HUES6 (cell line): ENCODE measurements at regions not wholly inside any gene's neighbourhood (a gene's known extent, or its start where the extent isn't known, plus 50 kb on each side); places are given as distances from the start of the nearest gene placed in this dataset.

ENCODE experiments used
- H3K27ac ChIP-seq: 2 replicates; pipeline ENCODE4 v1.7.0; 2013; ENCODE audit warnings: low read depth, mild to moderate bottlenecking, low read length, inconsistent platforms
- H3K27me3 ChIP-seq: 2 replicates; pipeline ENCODE4 v1.6.1; 2013; ENCODE audit warnings: low read length; ENCODE audit not compliant: control insufficient read depth, insufficient read depth
- H3K36me3 ChIP-seq: 2 replicates; pipeline ENCODE4 v1.6.1; 2013; ENCODE audit warnings: low read length; ENCODE audit not compliant: control insufficient read depth, insufficient read depth
- H3K4me1 ChIP-seq: 2 replicates; pipeline ENCODE4 v1.6.1; 2013; ENCODE audit warnings: low read length; ENCODE audit not compliant: control insufficient read depth, insufficient read depth
- H3K4me3 ChIP-seq: 2 replicates; pipeline ENCODE4 v1.5.1; 2013; ENCODE audit warnings: low read depth, low read length
- H3K9ac ChIP-seq: one replicate; pipeline ENCODE4 v1.6.1; 2013; ENCODE audit warnings: mild to moderate bottlenecking, low read length
- H3K9me3 ChIP-seq: 2 replicates; pipeline ENCODE4 v1.6.1; 2013; ENCODE audit warnings: low read depth, low read length; ENCODE audit not compliant: control insufficient read depth, insufficient read depth

GRCh38 chr13:73517766-73518165 lies 459.0 kb downstream of the KLF5 start:
- Histone ChIP-seq H3K9me3 (no peaks in the 10 kb centered on the region), H3K9ac (no peak overlapping the region), H3K4me1 (peaks cover 29% of the 10 kb centered on the region), H3K27me3 (no peaks in the 10 kb centered on the region), H3K27ac (no peak overlapping the region), H3K4me3 (no peak overlapping the region), H3K36me3 (no peaks in the 10 kb centered on the region)

GRCh38 chr13:73516731-73517130 lies 457.9 kb downstream of the KLF5 start:
- H3K27me3 ChIP-seq = no peaks in the 10 kb centered on the region
- no peak overlapping the region for H3K4me3 ChIP-seq
- no peak overlapping the region for H3K27ac ChIP-seq
- H3K4me1 ChIP-seq = peaks cover 29% of the 10 kb centered on the region
- no peak overlapping the region for H3K9ac ChIP-seq
- H3K36me3 ChIP-seq = no peaks in the 10 kb centered on the region
- no peaks in the 10 kb centered on the region for H3K9me3 ChIP-seq

- Histone ChIP-seq H3K4me1 (peaks cover 18% of the 10 kb centered on the region; the same call in 1 of the 2 replicates), H3K36me3 (no peaks in the 10 kb centered on the region), H3K4me3 (no peak overlapping the region), H3K27me3 (no peaks in the 10 kb centered on the region), H3K27ac (no peak overlapping the region), H3K9me3 (no peaks in the 10 kb centered on the region), H3K9ac (no peak overlapping the region)
These were observed 455.4 kb downstream of the KLF5 start for GRCh38 chr13:73514208-73514607.

DNA sequence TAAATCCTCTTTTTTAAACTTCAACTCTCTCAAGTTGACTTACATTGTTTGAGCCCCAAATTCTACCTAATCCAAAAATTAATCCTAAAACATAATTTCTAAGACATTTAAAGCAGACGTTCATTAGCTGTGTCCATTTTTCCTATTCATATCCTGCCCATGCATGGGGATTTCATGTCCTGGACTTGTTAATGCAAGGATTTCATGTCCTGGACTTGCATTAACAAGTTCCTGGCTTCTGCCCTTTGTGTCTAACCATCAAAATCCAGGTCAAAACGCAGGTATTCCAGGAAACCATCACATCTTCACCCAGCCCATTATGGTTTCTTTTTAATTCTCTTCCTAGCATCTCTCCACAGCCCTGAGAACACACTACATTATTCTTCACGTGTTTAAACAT lies 454.9 kb downstream of the KLF5 start:
- no peak overlapping the region for H3K27ac ChIP-seq
- H3K9ac ChIP-seq = no peak overlapping the region
- peaks cover 17% of the 10 kb centered on the region; the same call in 1 of the 2 replicates for H3K4me1 ChIP-seq
- no peaks in the 10 kb centered on the region for H3K27me3 ChIP-seq
- H3K4me3 ChIP-seq = no peak overlapping the region
- no peaks in the 10 kb centered on the region for H3K36me3 ChIP-seq
- H3K9me3 ChIP-seq = no peaks in the 10 kb centered on the region

DNA sequence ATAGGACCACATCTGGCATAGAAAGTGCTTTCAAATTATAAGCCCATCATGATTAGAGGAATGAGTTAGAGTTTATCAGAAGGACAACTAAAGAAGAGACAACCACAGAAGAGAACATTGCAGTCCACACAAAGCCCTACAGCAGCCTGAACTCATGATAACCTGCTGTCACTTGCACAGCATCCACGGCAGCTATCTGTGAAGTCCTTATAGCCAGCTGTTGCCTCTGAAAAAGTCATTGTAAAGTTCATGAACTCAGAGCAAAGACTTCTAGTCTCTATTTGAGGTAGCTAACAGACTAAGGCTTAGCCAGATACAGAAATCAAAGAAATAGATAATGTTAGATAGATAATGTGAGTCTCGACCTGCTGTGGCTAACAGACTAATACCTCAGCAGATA lies 450.0 kb downstream of the KLF5 start:
- Histone ChIP-seq H3K27me3 (no peaks in the 10 kb centered on the region), H3K36me3 (no peaks in the 10 kb centered on the region), H3K9me3 (no peaks in the 10 kb centered on the region), H3K9ac (no peak overlapping the region), H3K27ac (no peak overlapping the region), H3K4me1 (no peaks in the 10 kb centered on the region), H3K4me3 (no peak overlapping the region)

DNA sequence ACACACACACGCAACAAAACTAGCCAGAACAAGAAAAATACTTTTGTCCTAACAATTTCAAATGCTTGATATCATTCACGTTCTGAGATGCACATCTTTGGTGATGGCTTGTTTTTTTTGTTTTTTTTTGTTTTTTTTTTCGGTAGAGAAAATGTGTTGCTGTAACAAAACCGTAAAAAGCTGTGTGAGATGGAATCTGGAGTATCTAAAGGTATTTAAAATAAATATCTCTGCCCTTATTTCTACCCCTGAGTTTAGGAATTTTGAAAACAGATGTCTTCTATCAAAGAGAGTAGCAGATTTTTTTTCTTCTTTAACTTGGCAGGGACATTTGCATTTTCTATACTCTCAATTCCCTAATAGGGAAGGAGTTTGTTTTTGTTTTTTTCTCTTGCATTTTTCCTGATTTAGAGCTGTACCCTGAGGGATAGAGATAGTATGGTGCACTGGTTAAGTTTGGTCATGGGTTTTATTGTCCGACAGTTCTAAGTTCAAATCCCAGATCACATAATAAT lies 446.6 kb downstream of the KLF5 start:
- Histone ChIP-seq H3K4me3 (no peak overlapping the region), H3K27ac (no peak overlapping the region), H3K27me3 (no peaks in the 10 kb centered on the region), H3K9ac (no peak overlapping the region), H3K36me3 (no peaks in the 10 kb centered on the region), H3K9me3 (no peaks in the 10 kb centered on the region), H3K4me1 (no peaks in the 10 kb centered on the region)

DNA sequence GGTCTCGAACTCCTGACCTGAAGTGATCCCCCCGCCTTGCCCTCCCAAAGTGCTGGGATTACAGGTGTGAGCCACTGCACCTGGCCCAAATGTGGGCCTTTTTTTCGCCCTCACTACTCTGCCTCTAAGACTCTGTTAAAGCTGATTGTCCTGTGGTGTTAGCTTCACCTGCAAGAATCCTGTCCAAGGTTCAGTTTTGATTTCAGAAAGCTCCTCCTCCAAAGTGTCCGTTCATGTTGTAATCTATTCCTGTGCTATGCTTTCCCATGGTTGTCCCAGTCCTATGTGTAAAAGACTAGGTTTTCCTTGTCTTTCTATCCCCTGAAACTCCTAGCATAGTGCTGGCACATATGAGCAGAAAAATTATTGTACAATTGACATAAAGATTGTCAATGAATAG lies 440.9 kb downstream of the KLF5 start:
- Histone ChIP-seq H3K27me3 (no peaks in the 10 kb centered on the region), H3K27ac (no peak overlapping the region), H3K9me3 (no peaks in the 10 kb centered on the region), H3K4me1 (no peaks in the 10 kb centered on the region), H3K36me3 (no peaks in the 10 kb centered on the region), H3K4me3 (no peak overlapping the region), H3K9ac (no peak overlapping the region)

GRCh38 chr13:73497430-73497829 lies 438.6 kb downstream of the KLF5 start:
- Histone ChIP-seq H3K36me3 (no peaks in the 10 kb centered on the region), H3K27ac (no peak overlapping the region), H3K27me3 (no peaks in the 10 kb centered on the region), H3K9ac (no peak overlapping the region), H3K4me3 (no peak overlapping the region), H3K9me3 (no peaks in the 10 kb centered on the region), H3K4me1 (no peaks in the 10 kb centered on the region)

DNA sequence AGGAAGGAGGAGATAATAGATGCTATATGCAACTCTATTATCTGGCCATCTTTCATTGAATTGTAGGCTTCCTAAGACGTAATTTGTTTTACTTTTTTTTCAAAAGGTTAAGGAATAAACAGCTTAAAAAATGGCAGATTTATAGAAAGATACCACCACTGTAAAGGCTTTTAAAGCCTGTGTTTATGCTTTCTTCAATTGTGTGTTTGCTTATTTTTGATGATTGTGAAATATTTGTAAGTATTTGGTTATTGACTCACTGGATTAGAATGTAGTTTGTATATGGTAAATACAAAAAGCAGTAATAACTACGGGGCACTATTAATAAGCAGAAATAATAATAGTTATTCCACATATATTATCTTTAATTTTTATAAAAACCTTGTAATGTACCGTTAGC lies 437.9 kb downstream of the KLF5 start:
- Histone ChIP-seq H3K36me3 (no peaks in the 10 kb centered on the region), H3K4me1 (no peaks in the 10 kb centered on the region), H3K27ac (no peak overlapping the region), H3K9ac (no peak overlapping the region), H3K4me3 (no peak overlapping the region), H3K27me3 (no peaks in the 10 kb centered on the region), H3K9me3 (no peaks in the 10 kb centered on the region)

DNA sequence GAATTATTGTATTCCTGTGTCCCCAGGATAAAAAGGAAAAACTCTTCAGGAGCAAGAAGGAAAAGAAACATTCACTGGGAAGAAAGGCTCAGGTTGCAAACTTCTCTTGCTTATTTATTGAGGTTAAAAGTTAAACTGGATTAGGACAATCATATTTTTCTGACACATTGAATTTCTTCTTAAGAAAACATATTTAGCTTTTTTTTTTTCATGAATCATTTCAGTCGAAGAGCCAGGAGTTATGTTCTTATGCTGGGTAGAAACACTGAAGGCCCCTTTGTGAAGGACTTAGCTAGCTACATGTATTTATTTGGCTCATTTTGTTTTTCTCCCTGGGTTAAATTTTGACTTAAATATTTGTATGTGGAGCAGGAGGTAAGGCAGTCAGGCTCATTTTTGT lies 434.0 kb downstream of the KLF5 start:
- no peak overlapping the region for H3K4me3 ChIP-seq
- H3K36me3 ChIP-seq = no peaks in the 10 kb centered on the region
- peaks cover 10% of the 10 kb centered on the region for H3K9me3 ChIP-seq
- H3K27ac ChIP-seq = no peak overlapping the region
- no peak overlapping the region for H3K9ac ChIP-seq
- H3K4me1 ChIP-seq = no peaks in the 10 kb centered on the region
- no peaks in the 10 kb centered on the region for H3K27me3 ChIP-seq

DNA sequence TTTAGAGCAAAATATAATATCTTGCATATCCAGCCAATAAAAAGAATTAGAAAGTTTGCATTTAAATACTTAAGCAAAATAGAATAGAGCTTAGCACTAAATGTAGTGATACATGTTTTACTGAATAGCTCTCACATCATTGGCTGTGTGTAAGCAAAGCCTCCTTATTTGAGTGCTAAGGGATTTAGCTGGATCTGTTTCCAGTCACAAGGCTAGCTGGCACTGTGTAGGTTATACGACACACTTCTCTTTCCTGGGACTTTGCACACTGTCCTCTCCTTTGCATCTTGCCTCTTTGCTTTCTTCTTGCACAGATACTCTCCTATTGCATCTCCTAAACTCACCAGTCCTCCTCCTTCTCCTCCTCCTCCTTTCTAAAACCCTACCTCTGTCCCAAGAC lies 423.8 kb downstream of the KLF5 start:
- no peak overlapping the region for H3K27ac ChIP-seq
- H3K27me3 ChIP-seq = no peaks in the 10 kb centered on the region
- no peak overlapping the region for H3K9ac ChIP-seq
- no peaks in the 10 kb centered on the region for H3K4me1 ChIP-seq
- no peaks in the 10 kb centered on the region for H3K9me3 ChIP-seq
- H3K36me3 ChIP-seq = no peaks in the 10 kb centered on the region
- no peak overlapping the region for H3K4me3 ChIP-seq

DNA sequence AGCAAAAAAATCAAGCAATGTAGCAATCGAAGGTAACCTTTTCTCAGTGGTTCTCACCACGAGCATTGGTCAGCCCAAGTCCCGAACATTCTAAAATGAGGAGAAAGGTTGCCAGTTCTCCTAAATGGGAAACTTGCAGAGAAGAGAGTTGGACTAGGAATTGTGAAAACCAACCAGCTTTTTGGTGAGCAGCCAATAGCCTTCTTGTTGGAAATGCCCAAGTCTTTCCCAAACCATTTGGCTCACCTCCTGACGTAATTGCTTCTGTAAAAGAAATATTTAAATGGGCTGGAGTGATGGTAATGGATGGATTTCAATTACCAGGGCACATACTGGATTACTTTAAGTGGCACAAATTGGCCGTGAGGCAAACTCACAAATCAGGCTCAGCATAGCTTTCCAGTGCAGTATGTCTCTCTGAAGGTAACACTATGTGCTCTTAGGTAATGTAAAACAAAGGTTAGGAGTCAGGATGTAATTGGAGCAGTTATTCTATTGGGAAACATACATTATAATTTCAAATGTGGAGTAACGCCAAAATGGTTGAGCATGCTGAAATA lies 423.2 kb downstream of the KLF5 start:
- H3K4me1 ChIP-seq = no peaks in the 10 kb centered on the region
- no peak overlapping the region for H3K9ac ChIP-seq
- no peak overlapping the region for H3K27ac ChIP-seq
- H3K9me3 ChIP-seq = no peaks in the 10 kb centered on the region
- H3K27me3 ChIP-seq = no peaks in the 10 kb centered on the region
- no peak overlapping the region for H3K4me3 ChIP-seq
- H3K36me3 ChIP-seq = no peaks in the 10 kb centered on the region
